Ishikawa (cell line): ENCODE measurements at regions not wholly inside any gene's neighbourhood (a gene's known extent, or its start where the extent isn't known, plus 50 kb on each side); places are given as distances from the start of the nearest gene placed in this dataset.

Experiments
- CEBPB ChIP-seq: IDR thresholded peaks from 2 replicates; pipeline ENCODE4 v1.6.1; 2012
- CREB1 ChIP-seq: IDR thresholded peaks from 2 replicates; pipeline ENCODE4 v1.6.1; 2012; ENCODE audit warnings: low read depth
- EGR1 ChIP-seq: IDR thresholded peaks from 2 replicates; pipeline ENCODE4 v1.6.1; 2012
- EP300 ChIP-seq: IDR thresholded peaks from 2 replicates; pipeline ENCODE4 v1.6.1; 2012; ENCODE audit warnings: borderline replicate concordance
- FOXM1 ChIP-seq: IDR thresholded peaks from 2 replicates; pipeline ENCODE4 v1.6.1; 2012; ENCODE audit warnings: low read depth, borderline replicate concordance
- MAX ChIP-seq: IDR thresholded peaks from 2 replicates; pipeline ENCODE4 v1.6.1; 2012
- NFIC ChIP-seq: IDR thresholded peaks from 2 replicates; pipeline ENCODE4 v1.6.1; 2012
- RAD21 ChIP-seq: IDR thresholded peaks from 2 replicates; pipeline ENCODE4 v1.6.1; 2012; ENCODE audit warnings: low read depth
- REST ChIP-seq: IDR thresholded peaks from 2 replicates; pipeline ENCODE4 v1.6.1; 2012; ENCODE audit warnings: low read depth, mild to moderate bottlenecking
- TAF1 ChIP-seq: IDR thresholded peaks from 2 replicates; pipeline ENCODE4 v1.6.1; 2012; ENCODE audit warnings: low read depth, mild to moderate bottlenecking
- TCF12 ChIP-seq: IDR thresholded peaks from 2 replicates; pipeline ENCODE4 v1.6.1; 2012; ENCODE audit warnings: low read depth
- TEAD4 ChIP-seq: IDR thresholded peaks from 2 replicates; pipeline ENCODE4 v1.6.1; 2012
- USF1 ChIP-seq: IDR thresholded peaks from 2 replicates; pipeline ENCODE4 v1.6.1; 2012
- YY1 ChIP-seq: IDR thresholded peaks from 2 replicates; pipeline ENCODE4 v1.6.1; 2012; ENCODE audit warnings: low read depth
- ZBTB7A ChIP-seq: IDR thresholded peaks from 2 replicates; pipeline ENCODE4 v1.6.1; 2012; ENCODE audit warnings: low read depth

- TF ChIP-seq EGR1: no peak
- TF ChIP-seq TCF12: no peak
- TF ChIP-seq MAX: no peak
- no peak for TF ChIP-seq REST
- TF ChIP-seq CREB1: no peak
Measured at GRCh38 chr10:84925495-84925894, 597.1 kb downstream of the CCSER2 start.

GRCh38 chr10:84933402-84933801 lies 605.0 kb downstream of the CCSER2 start:
- TF ChIP-seq TCF12 (no peak), NFIC (no peak), EP300 (no peak), CEBPB (no peak), CREB1 (no peak), RAD21 (no peak), YY1 (no peak), REST (no peak), FOXM1 (no peak), ZBTB7A (no peak), TAF1 (no peak), TEAD4 (no peak), MAX (no peak), USF1 (no peak), EGR1 (no peak)

- no peak for TF ChIP-seq FOXM1
- no peak for TF ChIP-seq RAD21
- no peak for TF ChIP-seq CEBPB
- TF ChIP-seq TEAD4: no peak
- no peak for TF ChIP-seq CREB1
- no peak for TF ChIP-seq NFIC
Measured at GRCh38 chr10:84935772-84936171, 607.4 kb downstream of the CCSER2 start.

GRCh38 chr10:84938117-84938905 lies 609.9 kb downstream of the CCSER2 start:
- TF ChIP-seq RAD21 (no peak), YY1 (no peak), FOXM1 (no peak), USF1 (no peak), CEBPB (no peak), TCF12 (no peak), EP300 (no peak), REST (no peak), MAX (no peak), TAF1 (no peak), CREB1 (no peak), ZBTB7A (no peak), TEAD4 (no peak), EGR1 (no peak)
